ENCODE measurements at regions not wholly inside any gene's neighbourhood (a gene's known extent, or its start where the extent isn't known, plus 50 kb on each side); places are given as distances from the start of the nearest gene placed in this dataset.

- intact Hi-C loops (cut with DNase I) = no loop called here
- DNase-seq (no peak), ATAC-seq (no peak)
- no peaks in the 10 kb centered on the region for H3K9me3 ChIP-seq
- H3K4me1 ChIP-seq = no peaks in the 10 kb centered on the region
- peaks cover 7% of the 10 kb centered on the region for H3K27me3 ChIP-seq
- no peak overlapping the region for H3K4me3 ChIP-seq
- TF ChIP-seq CTCF (IDR thresholded peaks at IDR 0.05) = no peak
- no peaks in the 10 kb centered on the region for H3K36me3 ChIP-seq
- H3K27ac ChIP-seq = no peak overlapping the region
Measured at GRCh38 chr11:45597097-45597496, 68.3 kb downstream of the CHST1 start.

DNA sequence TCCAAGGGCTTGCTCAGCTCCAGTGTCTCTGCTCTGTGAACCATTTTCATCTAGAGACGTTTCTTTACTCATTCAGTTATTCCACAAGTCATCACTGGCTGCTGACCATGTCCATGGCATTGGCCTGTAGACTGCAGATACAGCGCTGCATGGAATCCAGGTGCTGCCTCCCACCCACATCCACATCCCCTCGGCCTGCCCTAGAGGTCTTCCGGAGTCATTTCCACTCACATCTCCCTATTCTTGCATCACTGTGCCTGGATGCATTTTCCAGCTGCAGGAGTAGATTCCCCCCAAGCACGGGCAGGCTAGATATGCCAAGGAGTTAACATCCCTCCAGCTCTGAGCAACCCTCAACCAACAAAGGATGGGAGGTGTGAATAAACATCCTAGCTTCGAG, 68.9 kb downstream of the CHST1 start:
- intact Hi-C loops (cut with DNase I) = no loop called here
- ATAC-seq (no peak), DNase-seq (no peak)
- peaks cover 7% of the 10 kb centered on the region for H3K27me3 ChIP-seq
- no peaks in the 10 kb centered on the region for H3K36me3 ChIP-seq
- no peaks in the 10 kb centered on the region for H3K4me1 ChIP-seq
- H3K27ac ChIP-seq = no peak overlapping the region
- TF ChIP-seq CTCF (IDR thresholded peaks at IDR 0.05) = no peak
- no peaks in the 10 kb centered on the region for H3K9me3 ChIP-seq
- no peak overlapping the region for H3K4me3 ChIP-seq

- Histone ChIP-seq H3K36me3 (no peaks in the 10 kb centered on the region), H3K4me3 (no peak overlapping the region), H3K27ac (no peak overlapping the region), H3K9me3 (no peaks in the 10 kb centered on the region), H3K4me1 (no peaks in the 10 kb centered on the region), H3K27me3 (peaks cover 7% of the 10 kb centered on the region)
- ATAC-seq (no peak), DNase-seq (no peak)
- intact Hi-C loops (cut with DNase I) = no loop called here
- TF ChIP-seq CTCF (IDR thresholded peaks at IDR 0.05) = no peak
Measured at GRCh38 chr11:45593992-45594391, 71.4 kb downstream of the CHST1 start.

DNA sequence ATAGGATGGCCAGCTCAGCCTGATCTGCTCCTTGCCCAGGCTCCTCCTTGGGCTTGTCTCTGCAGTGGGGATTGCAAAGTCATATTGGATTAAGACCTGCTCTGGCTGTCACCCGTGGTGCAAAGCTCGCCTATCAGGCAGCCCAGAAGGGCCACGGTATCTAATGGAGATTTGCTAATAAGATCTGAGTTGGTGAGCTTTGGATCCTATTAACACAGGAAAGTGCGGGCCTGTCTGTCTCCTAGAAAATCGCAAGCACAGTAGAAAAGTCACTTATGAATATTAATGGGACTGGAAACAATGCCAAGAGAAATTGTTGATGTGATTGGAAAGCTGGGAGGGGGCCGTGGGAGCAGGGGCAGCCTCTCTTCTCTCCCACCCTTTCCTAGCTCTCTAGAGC, 72.8 kb downstream of the CHST1 start:
- Histone ChIP-seq H3K9me3 (no peaks in the 10 kb centered on the region), H3K27ac (no peak overlapping the region), H3K4me1 (no peaks in the 10 kb centered on the region), H3K36me3 (no peaks in the 10 kb centered on the region), H3K27me3 (peaks cover 4% of the 10 kb centered on the region), H3K4me3 (no peak overlapping the region)
- ATAC-seq (no peak), DNase-seq (no peak)
- no peak for TF ChIP-seq CTCF (IDR thresholded peaks at IDR 0.05)
- intact Hi-C loops (cut with DNase I) = no loop called here

DNA sequence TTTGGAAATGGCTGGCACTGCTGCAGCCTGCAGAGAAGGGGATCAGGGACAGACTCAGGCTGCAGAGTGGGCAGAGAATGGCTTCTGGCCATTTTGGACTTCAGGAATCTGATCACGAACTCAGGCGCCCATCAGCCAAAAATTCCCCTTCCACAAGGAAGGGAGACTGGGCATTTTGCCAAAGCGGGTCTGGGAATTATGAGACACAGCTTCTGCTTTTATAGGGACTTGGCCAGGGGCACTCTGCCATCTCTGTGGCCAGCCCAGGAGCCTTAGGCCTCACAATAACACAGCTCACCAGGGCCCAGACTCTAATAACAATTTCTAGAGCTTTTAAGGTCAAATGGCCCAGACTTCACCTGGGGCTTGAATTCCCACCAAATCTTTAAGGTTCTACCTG, 74.7 kb downstream of the CHST1 start:
- no peaks in the 10 kb centered on the region for H3K27me3 ChIP-seq
- no peak overlapping the region for H3K27ac ChIP-seq
- ATAC-seq = no peak
- H3K4me3 ChIP-seq = no peak overlapping the region
- no peaks in the 10 kb centered on the region for H3K9me3 ChIP-seq
- DNase-seq = no peak
- no peaks in the 10 kb centered on the region for H3K36me3 ChIP-seq
- no peak for TF ChIP-seq CTCF (IDR thresholded peaks at IDR 0.05)
- intact Hi-C loops (cut with DNase I) = no loop called here
- H3K4me1 ChIP-seq = no peaks in the 10 kb centered on the region

GRCh38 chr11:45585205-45585604, 80.2 kb downstream of the CHST1 start:
- no peak for TF ChIP-seq CTCF (IDR thresholded peaks at IDR 0.05)
- H3K36me3 ChIP-seq = no peaks in the 10 kb centered on the region
- ATAC-seq (no peak), DNase-seq (no peak)
- no peak overlapping the region for H3K27ac ChIP-seq
- H3K4me1 ChIP-seq = no peaks in the 10 kb centered on the region
- H3K9me3 ChIP-seq = no peaks in the 10 kb centered on the region
- H3K4me3 ChIP-seq = no peak overlapping the region
- no peaks in the 10 kb centered on the region for H3K27me3 ChIP-seq
- intact Hi-C loops (cut with DNase I) = no loop called here
